T47D (cell line): ENCODE measurements at regions not wholly inside any gene's neighbourhood (a gene's known extent, or its start where the extent isn't known, plus 50 kb on each side); places are given as distances from the start of the nearest gene placed in this dataset.
"Not testable (repeated sequence)": the region's sequence is repeated elsewhere in the genome, so short reads cannot be mapped to it uniquely, and the experiment has no call there.

Source experiments
- DNase-seq, 2 experiments: peaks; one replicate each; pipeline versions ENCODE4 v3.0.0 to v3.0.0-alpha.2; 2011 to 2012; ENCODE audit warnings: low read depth in 1 of 2, low spot score in 1 of 2
- JUND ChIP-seq: IDR thresholded peaks from 2 replicates; pipeline ENCODE4 v1.6.1; 2012; ENCODE audit warnings: low read depth
- in situ Hi-C: cut with HindIII; loops from 2 replicates; pipeline ENCODE4 v1.10.0; 2016; ENCODE audit warnings: low sequenced_read_pairs, low pct_unique_long_range_greater_than_20kb

DNA sequence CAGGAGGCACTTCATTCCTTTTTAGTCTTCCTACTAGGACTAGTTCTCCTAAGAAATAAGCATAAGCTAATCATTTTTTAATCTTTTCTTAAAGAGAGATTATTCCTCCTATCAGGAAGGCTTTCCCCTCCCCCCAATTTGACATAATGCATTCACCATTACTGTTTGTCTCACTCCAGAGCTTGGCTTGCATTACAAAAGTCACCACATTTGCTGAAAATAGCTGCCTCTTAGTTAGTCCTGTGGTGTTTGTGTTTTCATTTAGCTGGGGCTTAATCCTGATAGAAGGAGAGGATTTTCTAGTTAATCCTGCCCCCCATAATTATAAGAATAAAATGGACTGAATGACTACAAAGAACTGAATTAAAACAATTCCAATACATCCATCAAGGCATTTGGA is 307.1 kb upstream of the RRP15 start:
- in situ Hi-C loops, result no loop called here
- no peak for DNase-seq
- TF ChIP-seq JUND, result no peak

- TF ChIP-seq JUND, result no peak
- in situ Hi-C loops, result no loop called here
- no peak for DNase-seq
Observed at GRCh38 chr1:217981430-217981829, 303.7 kb upstream of the RRP15 start.

GRCh38 chr1:217982331-217983050 is 302.6 kb upstream of the RRP15 start:
- in situ Hi-C loops, result no loop called here
- DNase-seq, result no peak
- no peak for TF ChIP-seq JUND

DNA sequence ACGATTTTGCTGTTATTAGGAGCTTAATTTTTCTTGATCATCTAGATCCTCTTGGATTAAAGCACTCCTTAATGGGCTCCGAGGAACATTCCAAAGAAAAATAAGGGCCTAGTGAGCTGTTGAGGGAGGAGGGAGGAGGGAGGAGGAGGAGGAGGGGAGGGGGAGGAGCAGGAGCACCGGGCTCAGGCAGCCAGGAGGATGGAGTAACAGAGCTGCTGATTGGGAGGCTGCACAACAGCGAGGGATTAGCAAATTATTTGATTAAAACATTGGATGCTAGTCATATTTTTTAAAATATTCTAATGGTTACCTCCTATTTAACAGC is 302.1 kb upstream of the RRP15 start:
- in situ Hi-C loops, result no loop called here
- DNase-seq, result no peak

GRCh38 chr1:217985641-217986040 is 299.5 kb upstream of the RRP15 start:
- in situ Hi-C loops, result no loop called here
- no peak for TF ChIP-seq JUND
- DNase-seq, result no peak

More for the DNA sequence above, 302.1 kb upstream of the RRP15 start:
- TF ChIP-seq JUND, result no peak

DNA sequence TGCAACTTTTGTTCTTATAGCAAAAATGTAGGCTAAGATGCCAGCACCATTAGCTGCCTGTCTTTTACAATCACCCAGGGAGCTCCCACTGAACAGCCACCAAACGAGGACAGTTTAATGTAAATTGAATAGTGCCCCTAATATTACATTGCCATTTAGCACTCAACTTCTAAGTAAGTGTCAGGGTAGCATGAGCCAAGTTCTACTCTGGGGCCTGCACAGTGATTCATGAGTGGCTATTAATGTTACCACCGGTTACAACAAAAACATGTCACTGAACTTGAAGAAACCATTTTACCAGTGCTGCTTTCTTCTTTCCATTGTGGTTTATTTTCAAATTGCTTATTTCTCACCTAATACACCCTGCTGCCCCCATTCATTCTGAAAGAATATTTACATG is 295.6 kb upstream of the RRP15 start:
- DNase-seq, result no peak
- TF ChIP-seq JUND, result no peak
- in situ Hi-C loops, result no loop called here

GRCh38 chr1:217993439-217993838 is 291.7 kb upstream of the RRP15 start:
- TF ChIP-seq JUND, result no peak
- no peak for DNase-seq
- in situ Hi-C loops, result no loop called here

GRCh38 chr1:218008296-218008695 is 276.8 kb upstream of the RRP15 start:
- in situ Hi-C loops, DNase-seq: not testable (repeated sequence)

- in situ Hi-C loops, result not testable (repeated sequence)
Observed at GRCh38 chr1:218015106-218015505, 270.0 kb upstream of the RRP15 start.

DNA sequence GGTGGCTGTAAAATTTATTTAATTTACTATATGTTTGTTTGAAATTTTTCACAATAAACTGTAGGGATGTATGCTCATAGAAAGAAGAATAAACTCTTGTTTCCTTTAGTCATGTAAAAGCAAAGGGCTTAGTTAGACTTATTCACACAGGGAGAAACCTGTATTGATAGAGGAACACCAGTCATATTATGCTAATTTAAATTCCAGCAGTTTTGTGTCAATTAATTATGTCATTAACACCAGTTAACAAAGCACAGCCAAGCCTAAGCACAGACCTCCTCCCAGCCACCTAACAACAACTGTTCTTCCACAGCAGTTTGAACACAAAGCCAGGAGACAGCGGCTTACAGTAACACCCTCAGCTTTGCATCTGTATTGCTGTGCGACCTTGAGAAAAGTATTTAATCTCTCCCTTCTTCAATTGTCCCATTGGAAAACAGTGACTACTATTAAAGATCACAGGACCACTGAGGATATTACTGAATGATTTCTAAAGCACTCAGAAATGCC is 260.8 kb upstream of the RRP15 start:
- TF ChIP-seq JUND, result no peak
- DNase-seq, result no peak
- in situ Hi-C loops, result no loop called here

More at GRCh38 chr1:218015106-218015505, 270.0 kb upstream of the RRP15 start:
- DNase-seq, result not testable (repeated sequence)

DNA sequence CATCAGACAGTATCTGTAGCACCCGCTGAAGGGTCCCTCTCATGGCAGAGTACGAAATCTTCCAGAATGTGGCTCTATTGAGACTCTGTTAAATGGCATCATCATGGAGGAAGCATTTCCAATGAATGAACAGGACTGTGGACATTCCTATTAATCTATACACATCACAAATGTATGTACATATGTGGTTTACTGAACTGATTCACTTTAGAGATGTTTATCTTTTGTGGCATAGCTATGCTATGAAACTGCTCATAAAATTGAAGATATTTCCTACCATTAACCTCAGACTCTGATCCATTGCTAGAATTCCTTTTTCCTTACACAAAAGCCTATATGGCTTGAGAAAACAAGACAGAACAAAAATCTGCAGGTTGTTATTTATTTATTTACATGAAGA is 259.6 kb upstream of the RRP15 start:
- peak; percentile 82 for TF ChIP-seq JUND
- in situ Hi-C loops, result no loop called here
- peak in 1 of 2 experiments; percentile 61 for DNase-seq

DNA sequence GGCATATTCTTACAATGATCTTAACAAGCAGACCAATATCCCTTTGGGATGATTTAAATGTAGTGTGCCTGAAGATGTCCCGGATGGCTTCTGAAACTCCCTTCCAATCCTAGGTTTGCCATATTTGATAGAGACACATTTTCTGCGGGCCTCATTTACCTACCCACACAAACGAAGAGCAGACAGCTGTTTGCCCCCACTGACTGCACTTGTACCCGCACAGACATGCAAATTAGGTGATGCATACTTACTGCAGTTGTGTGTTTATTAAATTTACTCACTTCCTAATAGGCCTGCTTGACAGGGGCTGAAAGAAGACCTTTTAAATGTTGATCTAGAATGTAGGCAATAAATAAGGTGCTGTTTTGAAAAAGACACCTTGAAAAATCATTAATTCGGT is 257.9 kb upstream of the RRP15 start:
- TF ChIP-seq JUND, result no peak
- no peak for DNase-seq
- in situ Hi-C loops, result no loop called here

- in situ Hi-C loops, result no loop called here
- no peak for DNase-seq
- no peak for TF ChIP-seq JUND
Observed at GRCh38 chr1:218030846-218031245, 254.2 kb upstream of the RRP15 start.

DNA sequence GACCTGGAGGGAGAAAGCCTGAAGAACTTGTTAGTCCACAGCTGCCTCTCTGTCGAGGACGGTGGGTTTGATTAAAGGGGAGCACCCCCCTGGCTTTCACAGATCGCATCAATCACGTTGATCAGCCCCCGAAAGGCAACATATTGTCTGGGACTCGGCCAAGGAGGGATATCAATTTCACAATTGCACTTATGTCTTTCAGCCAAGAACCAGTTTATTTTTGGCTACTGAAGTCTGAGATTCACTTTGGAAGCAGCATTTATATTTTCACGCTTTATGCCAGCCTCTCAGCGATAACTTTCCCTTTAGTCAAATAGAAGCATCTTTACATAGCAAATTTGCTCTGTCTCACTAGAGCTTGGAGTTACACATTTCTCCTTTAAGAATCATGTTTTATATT is 253.2 kb upstream of the RRP15 start:
- in situ Hi-C loops, result no loop called here
- no peak for DNase-seq

GRCh38 chr1:218034468-218034867 is 250.6 kb upstream of the RRP15 start:
- TF ChIP-seq JUND, result no peak
- no peak for DNase-seq
- in situ Hi-C loops, result no loop called here

More for the DNA sequence above, 253.2 kb upstream of the RRP15 start:
- no peak for TF ChIP-seq JUND
